Lower leg skin (tissue), 3 donors: ENCODE measurements at regions not wholly inside any gene's neighbourhood (a gene's known extent, or its start where the extent isn't known, plus 50 kb on each side); places are given as distances from the start of the nearest gene placed in this dataset.
"Not testable (repeated sequence)": the region's sequence is repeated elsewhere in the genome, so short reads cannot be mapped to it uniquely, and the experiment has no call there.

Experiments
- CTCF ChIP-seq, 3 donors: fragments of 450-650 bp; IDR thresholded peaks; one replicate each; pipeline ENCODE4 v1.5.1; 2016; ENCODE audit warnings: antibody characterized with exemption in 3 of 3, mild to moderate bottlenecking in 3 of 3, moderate library complexity in 2 of 3
- POLR2A ChIP-seq, 2 donors: fragments of 450-650 bp; IDR thresholded peaks; one replicate each; pipeline ENCODE4 v1.6.1; 2016 to 2017; ENCODE audit warnings: antibody characterized with exemption in 2 of 2, mild to moderate bottlenecking in 1 of 2, moderate library complexity in 1 of 2

GRCh38 chr9:36458430-36458915, 58.4 kb upstream of the RNF38 start:
- not testable (repeated sequence) for TF ChIP-seq CTCF, POLR2A (IDR thresholded peaks at IDR 0.05)
